ENCODE measurements at regions not wholly inside any gene's neighbourhood (a gene's known extent, or its start where the extent isn't known, plus 50 kb on each side); places are given as distances from the start of the nearest gene placed in this dataset.
"Not testable (repeated sequence)": the region's sequence is repeated elsewhere in the genome, so short reads cannot be mapped to it uniquely, and the experiment has no call there.

GRCh38 chr4:127394516-127394915 lies 238.2 kb upstream of the INTU start:
- DNase-seq, result no peak

GRCh38 chr4:127400276-127400675 lies 232.5 kb upstream of the INTU start:
- DNase-seq, result no peak

GRCh38 chr4:127400731-127401346 lies 231.9 kb upstream of the INTU start:
- peak; percentile 14 to 25 for DNase-seq

- DNase-seq, result no peak
Measured at GRCh38 chr4:127403471-127404084, 229.2 kb upstream of the INTU start.

DNA sequence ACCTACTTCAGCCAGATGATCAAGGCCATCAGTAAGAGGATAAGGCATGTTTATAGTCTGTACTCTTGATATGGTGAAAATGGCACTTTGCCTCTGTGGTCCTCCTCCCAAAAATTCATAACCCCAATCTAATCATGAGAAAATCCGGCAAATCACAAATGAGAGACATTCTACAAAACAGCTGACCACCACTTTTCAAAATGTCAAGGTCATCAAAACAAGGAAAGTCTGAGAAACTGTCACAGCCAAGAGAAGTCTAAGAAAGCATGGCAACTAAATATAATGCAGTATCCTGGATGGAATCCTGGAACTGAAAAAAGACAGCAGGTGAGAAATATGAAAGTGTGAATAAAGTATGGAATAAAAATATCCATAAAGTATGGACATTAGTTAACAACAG lies 226.6 kb upstream of the INTU start:
- DNase-seq, result no peak

GRCh38 chr4:127407572-127407971 lies 225.2 kb upstream of the INTU start:
- DNase-seq, result not testable (repeated sequence)

DNA sequence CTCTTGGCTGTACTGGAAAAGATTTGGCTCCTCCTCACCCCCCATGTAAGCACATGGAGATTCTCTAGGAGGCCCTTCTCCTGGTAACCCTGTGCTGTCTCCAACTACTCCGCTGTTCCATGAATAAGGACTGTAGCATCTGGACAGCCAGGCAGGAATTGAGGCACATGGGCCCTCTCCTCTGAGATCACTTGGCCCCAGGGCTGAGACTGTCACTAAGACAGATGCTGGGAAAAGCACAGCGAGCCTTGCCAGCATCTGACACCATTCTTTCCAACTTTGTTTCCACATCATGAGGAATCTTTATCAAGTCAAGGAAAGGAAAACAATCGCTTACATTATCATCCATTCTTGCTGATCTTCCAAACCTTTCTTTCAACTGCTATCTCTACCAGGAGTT lies 222.6 kb upstream of the INTU start:
- no peak for DNase-seq

DNA sequence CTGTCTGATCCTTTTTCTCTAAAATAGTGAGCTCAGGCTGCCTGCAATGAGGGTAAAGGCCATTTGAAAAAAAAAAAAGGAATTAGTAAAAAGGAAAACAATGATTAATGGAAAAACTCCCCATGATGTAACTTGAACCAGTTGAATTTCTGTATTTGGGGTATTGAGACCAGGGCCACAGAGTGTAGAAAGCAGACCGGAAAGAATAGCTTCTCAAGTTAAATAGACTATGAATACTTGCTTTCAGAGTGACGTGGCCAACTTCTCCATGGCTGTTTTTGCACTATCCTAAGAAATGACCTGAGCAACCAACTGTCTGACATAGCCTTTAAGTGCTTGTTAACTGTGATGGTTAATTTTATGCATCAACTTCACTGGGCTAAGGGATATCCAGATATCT lies 222.1 kb upstream of the INTU start:
- no peak for DNase-seq

GRCh38 chr4:127414951-127415606 lies 217.7 kb upstream of the INTU start:
- DNase-seq, result no peak

DNA sequence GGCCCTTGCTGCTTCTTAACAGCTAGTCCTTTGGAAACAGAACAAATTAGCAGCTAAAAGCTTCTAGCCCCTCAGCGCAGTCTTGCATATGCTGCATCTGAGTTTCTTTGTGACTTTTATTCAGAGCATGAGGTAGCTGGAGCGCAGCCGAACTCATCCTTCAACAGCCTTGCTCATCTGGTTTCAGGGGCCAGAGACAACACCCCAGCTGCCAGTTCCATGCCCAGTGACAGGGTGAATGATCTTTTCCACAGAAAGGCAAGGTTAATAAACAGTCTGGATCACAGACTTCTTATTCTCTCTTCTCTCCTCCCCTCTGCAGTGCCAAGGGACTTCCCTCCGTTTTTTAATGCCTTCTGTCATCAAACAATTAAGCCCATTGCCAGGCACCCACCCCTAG lies 216.6 kb upstream of the INTU start:
- no peak for DNase-seq

- DNase-seq, result no peak
Measured at GRCh38 chr4:127417885-127418535, 214.7 kb upstream of the INTU start.

GRCh38 chr4:127419431-127419830 lies 213.3 kb upstream of the INTU start:
- DNase-seq, result no peak

- no peak for DNase-seq
Measured at GRCh38 chr4:127421437-127421836, 211.3 kb upstream of the INTU start.

DNA sequence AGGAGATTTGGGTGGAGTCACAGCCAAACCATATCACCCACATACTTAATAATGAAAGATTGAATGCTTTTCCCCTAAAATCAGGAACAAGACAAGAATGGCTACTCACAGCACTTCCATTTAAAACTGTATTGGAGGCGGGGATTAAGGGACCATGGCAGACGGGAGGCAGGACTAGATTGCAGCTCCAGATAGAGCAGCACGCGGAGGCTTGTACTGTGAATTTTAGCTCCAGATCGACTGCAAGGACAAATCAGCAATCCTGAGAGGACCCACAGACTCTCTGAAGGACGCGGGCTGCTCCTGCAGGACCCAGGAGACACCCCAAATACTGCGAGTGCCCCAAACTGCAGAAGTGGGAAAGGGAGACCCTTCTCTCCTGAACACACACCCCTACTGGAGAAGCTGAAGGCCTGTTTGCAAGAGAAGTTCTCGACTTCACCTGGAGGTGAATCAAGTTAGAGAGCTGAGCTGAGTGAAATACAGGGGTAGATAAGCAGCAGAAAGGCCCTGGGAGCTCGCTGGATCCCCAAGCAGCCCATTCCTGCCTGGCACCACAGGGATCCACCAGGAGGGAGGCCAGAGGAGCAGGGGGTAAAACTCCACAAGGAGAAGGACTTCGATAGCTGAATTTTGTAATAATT lies 207.4 kb upstream of the INTU start:
- DNase-seq, result no peak

- no peak for DNase-seq
Measured at GRCh38 chr4:127425851-127426250, 206.9 kb upstream of the INTU start.

DNA sequence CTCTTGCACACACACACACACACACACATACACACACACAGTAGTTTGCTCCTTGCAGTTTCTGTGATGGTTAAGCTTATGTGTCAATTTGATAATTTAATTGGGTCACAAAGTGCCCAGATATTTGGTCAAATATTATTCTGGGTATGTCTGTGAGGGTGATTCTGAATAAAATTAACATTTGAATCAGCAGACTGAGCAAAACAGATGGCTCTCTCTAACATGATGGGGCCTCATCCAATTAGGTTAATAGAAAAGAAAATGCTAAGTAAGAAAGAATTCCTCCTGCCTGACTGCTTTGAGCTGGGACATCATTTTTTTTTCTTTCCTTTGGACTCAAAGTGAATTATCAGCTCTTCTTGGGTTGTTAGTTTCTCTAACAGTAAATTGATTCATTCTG lies 191.2 kb upstream of the INTU start:
- no peak for DNase-seq

- no peak for DNase-seq
Measured at GRCh38 chr4:127445471-127445870, 187.3 kb upstream of the INTU start.

DNA sequence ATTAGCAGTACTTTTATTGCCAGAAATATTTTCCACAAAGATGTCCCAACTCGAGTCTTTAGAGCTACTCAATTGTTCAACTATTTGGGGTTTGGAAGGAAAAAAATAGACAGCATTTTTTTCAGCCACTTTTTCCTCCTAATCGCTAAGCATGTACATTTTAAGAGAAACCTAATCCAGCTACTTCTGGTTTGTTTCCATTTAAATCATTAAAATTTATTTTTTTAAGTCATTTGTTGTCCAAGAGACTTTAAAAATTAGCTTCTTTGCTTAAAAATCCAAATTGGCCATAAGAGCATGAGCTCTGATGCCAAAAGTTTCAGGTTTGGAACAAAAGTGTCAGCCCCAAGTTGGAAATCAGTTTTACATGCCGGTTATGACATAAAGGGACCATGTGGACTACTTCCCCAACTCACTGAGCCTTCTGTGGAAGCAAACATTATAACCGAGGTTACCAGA lies 186.3 kb upstream of the INTU start:
- DNase-seq, result no peak

DNA sequence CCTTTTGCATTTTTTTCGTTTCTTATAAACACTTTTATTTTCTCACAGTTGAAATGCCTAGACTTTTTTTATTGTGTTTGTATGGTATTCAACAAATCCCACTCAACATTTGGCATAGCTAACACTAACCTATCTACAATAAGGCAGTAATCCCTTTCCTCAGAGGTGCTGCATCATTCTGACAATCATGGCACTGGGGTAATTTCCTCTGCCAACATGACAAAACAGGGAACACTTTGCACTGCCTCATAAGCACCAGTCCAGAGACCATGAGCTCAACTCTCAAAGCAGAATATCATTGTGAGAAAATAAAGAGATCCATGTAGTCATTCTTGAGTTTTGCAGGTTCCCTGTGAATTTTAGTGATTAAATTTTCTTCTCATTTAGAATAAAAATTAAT lies 183.8 kb upstream of the INTU start:
- no peak for DNase-seq

- no peak for DNase-seq
Measured at GRCh38 chr4:127449449-127449848, 183.3 kb upstream of the INTU start.

GRCh38 chr4:127450276-127450675 lies 182.5 kb upstream of the INTU start:
- DNase-seq, result no peak

DNA sequence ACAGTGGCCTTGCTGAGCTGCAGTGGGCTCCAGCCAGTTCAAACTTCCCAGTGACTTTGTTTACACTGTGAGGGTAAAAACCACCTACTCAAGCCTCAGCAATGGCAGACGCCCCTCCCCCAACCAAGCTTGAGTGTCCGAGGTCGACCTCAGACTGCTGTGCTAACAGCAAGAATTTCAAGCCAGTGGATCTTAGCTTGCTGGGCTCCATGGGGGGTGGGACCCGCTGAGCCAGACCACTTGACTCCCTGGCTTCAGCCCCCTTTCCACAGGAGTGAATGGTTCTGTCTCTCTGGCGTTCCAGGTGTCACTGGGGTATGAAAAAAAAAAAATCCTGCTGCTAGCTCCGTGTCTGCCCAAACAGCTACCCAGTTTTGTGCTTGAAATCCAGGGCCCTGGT lies 168.9 kb upstream of the INTU start:
- DNase-seq, result no peak

DNA sequence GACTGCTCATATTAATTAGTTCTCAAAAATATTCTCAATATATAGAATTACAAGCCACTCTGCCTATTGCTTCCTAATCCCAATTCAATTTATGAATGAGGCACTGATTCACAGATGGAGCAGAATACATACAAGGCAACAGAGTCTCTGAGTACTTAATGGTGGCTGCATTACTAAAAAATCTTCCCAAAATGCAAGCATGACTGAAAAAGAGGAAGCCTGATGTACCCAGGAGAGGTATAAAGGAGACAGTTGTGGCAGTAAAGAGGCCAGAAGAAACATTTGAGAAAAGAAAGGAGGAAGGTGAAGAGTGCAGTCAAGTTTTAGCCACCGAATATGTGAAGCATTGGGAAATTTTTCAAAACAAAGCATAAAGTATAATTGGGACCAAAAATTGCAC lies 163.2 kb upstream of the INTU start:
- no peak for DNase-seq

Measured in stimulated activated CD4-positive, alpha-beta T cell treated with anti-CD3 and anti-CD28 coated beads, Interleukin-2, amount 100 ng/mL, for 48 hours (primary cell).